Cardiac muscle cell (in vitro differentiated cells and primary cell): ENCODE measurements at regions not wholly inside any gene's neighbourhood (a gene's known extent, or its start where the extent isn't known, plus 50 kb on each side); places are given as distances from the start of the nearest gene placed in this dataset.

Experiments used
- DNase-seq, 2 donors: peaks; one replicate each; pipeline versions ENCODE4 v3.0.0 to v3.0.0-alpha.2; 2010 to 2017; ENCODE audit warnings: low read depth in 1 of 2, low spot score in 1 of 2
- H3K27ac ChIP-seq: fragments of 200-600 bp; sonication (generic); 2 replicates; pipeline ENCODE4 v1.5.1; 2016
- H3K27me3 ChIP-seq: fragments of 200-600 bp; sonication (generic); 2 replicates; pipeline ENCODE4 v1.6.0; 2016; ENCODE audit warnings: control low read depth
- H3K36me3 ChIP-seq: fragments of 200-600 bp; sonication (generic); 2 replicates; pipeline ENCODE4 v1.5.1; 2016; ENCODE audit warnings: control low read depth
- H3K4me1 ChIP-seq: fragments of 200-600 bp; sonication (generic); 2 replicates; pipeline ENCODE4 v1.8.1; 2017; ENCODE audit warnings: low read depth, mild to moderate bottlenecking, mixed run types
- H3K4me3 ChIP-seq: fragments of 200-600 bp; sonication (generic); 2 replicates; pipeline ENCODE4 v1.5.1; 2016; ENCODE audit warnings: mild to moderate bottlenecking
- H3K9me3 ChIP-seq: fragments of 200-600 bp; sonication (generic); 2 replicates; pipeline ENCODE4 v1.5.1; 2017; ENCODE audit warnings: low read depth, mild to moderate bottlenecking, control low read depth
- TF ChIP-seq, protein P1 (sequence below): IDR thresholded peaks from 2 replicates; pipeline ENCODE4 v1.5.1; 2012; ENCODE audit warnings: low read depth, mild to moderate bottlenecking, low read length

GRCh38 chr12:116398193-116398592 lies 120.7 kb upstream of the MED13L start:
- no peak for DNase-seq

DNA sequence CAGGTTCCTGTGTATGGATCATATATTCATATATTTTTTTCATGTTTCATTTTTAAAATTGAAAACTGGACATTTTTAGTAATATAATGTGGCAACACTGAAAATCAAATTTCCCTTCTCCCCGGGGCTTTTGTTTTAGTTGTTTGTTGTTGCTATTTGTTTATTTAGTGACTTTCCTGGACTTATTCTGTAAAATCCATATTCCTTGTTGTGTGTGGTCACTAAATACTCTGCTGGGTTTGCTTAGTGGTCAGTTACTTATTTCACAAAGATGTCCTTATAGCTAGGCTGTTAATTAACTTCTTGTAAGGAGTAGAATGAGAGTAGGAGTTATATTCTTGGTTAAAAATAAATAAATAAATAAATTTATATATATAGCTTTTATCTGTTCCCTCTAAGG lies 121.6 kb upstream of the MED13L start:
- TF ChIP-seq, protein P1, sequence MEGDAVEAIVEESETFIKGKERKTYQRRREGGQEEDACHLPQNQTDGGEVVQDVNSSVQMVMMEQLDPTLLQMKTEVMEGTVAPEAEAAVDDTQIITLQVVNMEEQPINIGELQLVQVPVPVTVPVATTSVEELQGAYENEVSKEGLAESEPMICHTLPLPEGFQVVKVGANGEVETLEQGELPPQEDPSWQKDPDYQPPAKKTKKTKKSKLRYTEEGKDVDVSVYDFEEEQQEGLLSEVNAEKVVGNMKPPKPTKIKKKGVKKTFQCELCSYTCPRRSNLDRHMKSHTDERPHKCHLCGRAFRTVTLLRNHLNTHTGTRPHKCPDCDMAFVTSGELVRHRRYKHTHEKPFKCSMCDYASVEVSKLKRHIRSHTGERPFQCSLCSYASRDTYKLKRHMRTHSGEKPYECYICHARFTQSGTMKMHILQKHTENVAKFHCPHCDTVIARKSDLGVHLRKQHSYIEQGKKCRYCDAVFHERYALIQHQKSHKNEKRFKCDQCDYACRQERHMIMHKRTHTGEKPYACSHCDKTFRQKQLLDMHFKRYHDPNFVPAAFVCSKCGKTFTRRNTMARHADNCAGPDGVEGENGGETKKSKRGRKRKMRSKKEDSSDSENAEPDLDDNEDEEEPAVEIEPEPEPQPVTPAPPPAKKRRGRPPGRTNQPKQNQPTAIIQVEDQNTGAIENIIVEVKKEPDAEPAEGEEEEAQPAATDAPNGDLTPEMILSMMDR = no peak

More at GRCh38 chr12:116398193-116398592, 120.7 kb upstream of the MED13L start:
- TF ChIP-seq, protein P1 = no peak
- Histone ChIP-seq H3K4me1 (no peaks in the 10 kb centered on the region), H3K4me3 (no peak overlapping the region), H3K27ac (no peak overlapping the region), H3K27me3 (no peaks in the 10 kb centered on the region), H3K9me3 (no peaks in the 10 kb centered on the region), H3K36me3 (no peaks in the 10 kb centered on the region)

DNA sequence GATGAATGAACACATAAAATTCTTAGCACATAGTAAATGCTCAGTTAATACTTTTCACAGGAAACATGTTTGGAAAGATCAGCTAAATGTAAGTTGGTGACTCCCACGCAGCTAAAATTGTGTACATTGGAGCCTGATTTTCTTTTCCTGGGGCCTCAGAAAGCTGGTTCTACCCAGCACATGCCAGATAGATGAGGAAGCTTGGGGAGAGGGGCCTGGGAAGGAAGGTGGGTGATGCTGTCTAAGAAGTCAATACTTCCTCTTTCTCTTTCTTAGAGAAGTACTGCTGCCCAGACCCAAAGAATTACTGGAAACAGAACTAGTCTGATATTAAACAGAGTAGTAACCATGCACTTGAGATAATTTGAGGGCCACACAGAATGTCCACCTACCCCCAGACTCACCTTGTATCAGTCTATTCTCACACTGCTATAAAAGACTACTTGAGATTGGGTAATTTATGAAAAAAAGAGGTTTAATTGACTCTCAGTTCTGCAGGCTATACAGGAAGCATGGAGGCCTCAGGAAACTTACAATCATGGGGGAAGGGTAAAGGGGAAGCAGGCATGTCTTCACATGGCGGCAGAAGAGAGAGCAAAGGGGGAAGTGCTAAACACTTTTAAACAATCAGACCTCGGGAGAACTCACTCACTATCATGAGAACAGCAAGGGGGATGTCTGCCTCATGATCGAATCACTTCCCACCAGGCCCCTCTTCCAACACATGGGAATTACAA lies 123.3 kb upstream of the MED13L start:
- Histone ChIP-seq H3K9me3 (no peaks in the 10 kb centered on the region), H3K4me1 (no peaks in the 10 kb centered on the region), H3K27me3 (no peaks in the 10 kb centered on the region), H3K27ac (no peak overlapping the region), H3K4me3 (no peak overlapping the region), H3K36me3 (no peaks in the 10 kb centered on the region)
- DNase-seq = no peak
- TF ChIP-seq, protein P1 = no peak

More for the DNA sequence above, 121.6 kb upstream of the MED13L start:
- Histone ChIP-seq H3K9me3 (no peaks in the 10 kb centered on the region), H3K36me3 (no peaks in the 10 kb centered on the region), H3K27me3 (no peaks in the 10 kb centered on the region), H3K4me3 (no peak overlapping the region), H3K27ac (no peak overlapping the region), H3K4me1 (no peaks in the 10 kb centered on the region)
- no peak for DNase-seq

DNA sequence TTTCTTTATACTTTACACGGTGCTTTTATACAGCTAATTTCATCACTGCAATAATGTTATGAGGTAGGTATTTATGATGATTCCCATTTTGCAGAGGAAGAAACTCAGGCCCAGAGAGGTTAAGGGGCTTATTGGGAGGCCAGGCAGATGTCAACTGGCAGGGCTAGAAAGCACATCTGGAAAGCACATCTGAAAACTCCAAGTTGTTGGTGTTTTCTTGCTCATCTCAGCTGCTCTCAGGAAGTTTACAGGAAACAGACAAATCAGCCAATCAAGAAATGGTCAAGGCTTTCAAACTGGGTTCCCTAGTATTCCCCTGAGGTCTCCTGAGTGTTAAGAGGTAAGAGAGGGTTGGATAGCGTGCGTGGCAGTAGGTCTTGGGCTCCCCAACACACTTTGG lies 124.1 kb upstream of the MED13L start:
- TF ChIP-seq, protein P1 = no peak
- H3K9me3 ChIP-seq = no peaks in the 10 kb centered on the region
- no peak for DNase-seq
- no peaks in the 10 kb centered on the region for H3K36me3 ChIP-seq
- no peaks in the 10 kb centered on the region for H3K27me3 ChIP-seq
- H3K27ac ChIP-seq = no peak overlapping the region
- H3K4me3 ChIP-seq = no peak overlapping the region
- no peaks in the 10 kb centered on the region for H3K4me1 ChIP-seq

DNA sequence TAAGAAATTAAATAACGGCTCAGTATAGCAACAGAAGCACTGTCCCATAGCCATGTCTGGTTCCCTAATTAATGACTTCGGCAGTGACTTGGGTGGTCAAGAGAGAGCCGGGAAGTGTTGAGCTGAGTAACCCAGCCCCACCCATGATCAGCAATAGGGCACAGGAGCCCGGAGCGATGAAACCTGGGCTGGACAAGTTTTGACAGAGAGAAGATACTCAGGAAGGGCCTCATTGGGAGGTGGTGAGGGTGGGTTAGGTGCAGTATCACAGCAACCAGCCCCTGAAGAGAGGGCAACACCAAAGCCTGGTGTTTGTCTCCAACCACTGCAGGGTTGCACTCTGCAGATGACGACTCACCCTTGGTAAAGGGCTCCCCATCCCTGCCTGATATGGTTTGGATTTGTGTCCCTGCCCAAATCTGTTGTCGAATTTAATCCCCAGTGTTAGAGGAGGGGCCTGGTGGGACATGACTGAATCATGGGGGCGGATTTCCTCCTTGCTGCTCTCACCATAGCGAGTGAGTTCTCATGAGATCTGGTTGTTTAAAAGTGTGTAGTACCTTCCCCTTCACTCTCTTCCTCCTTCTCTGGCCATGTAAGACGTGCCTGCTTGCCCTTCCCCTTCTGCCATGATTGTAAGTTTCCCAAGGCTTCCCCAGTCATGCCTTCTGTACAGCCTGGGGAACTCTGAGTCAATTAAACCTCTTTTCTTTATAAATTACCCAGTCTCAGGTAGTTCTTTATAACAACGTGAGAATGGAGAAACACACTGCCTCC lies 124.9 kb upstream of the MED13L start:
- no peaks in the 10 kb centered on the region for H3K36me3 ChIP-seq
- no peak overlapping the region for H3K4me3 ChIP-seq
- TF ChIP-seq, protein P1 = no peak
- H3K9me3 ChIP-seq = no peaks in the 10 kb centered on the region
- H3K27ac ChIP-seq = no peak overlapping the region
- DNase-seq = no peak
- no peaks in the 10 kb centered on the region for H3K27me3 ChIP-seq
- no peaks in the 10 kb centered on the region for H3K4me1 ChIP-seq
